DND-41 (cell line): ENCODE measurements at regions not wholly inside any gene's neighbourhood (a gene's known extent, or its start where the extent isn't known, plus 50 kb on each side); places are given as distances from the start of the nearest gene placed in this dataset.

Experiments
- CTCF ChIP-seq: IDR thresholded peaks from 2 replicates; pipeline ENCODE4 v1.5.1; 2012; ENCODE audit warnings: borderline replicate concordance, low read length, moderate library complexity, mild to moderate bottlenecking; ENCODE audit not compliant: poor library complexity, severe bottlenecking; ENCODE audit errors: extremely low read depth
- EZH2 ChIP-seq: IDR thresholded peaks from 3 replicates; pipeline ENCODE4 v1.6.1; 2012; ENCODE audit warnings: borderline replicate concordance, low read depth, mild to moderate bottlenecking, moderate library complexity, low read length, inconsistent platforms; ENCODE audit not compliant: severe bottlenecking

- TF ChIP-seq CTCF (no peak), EZH2 (no peak)
Observed at GRCh38 chr20:22821081-22821727, 213.9 kb upstream of the SSTR4 start.
